Endothelial cell of umbilical vein (primary cell): ENCODE measurements at regions not wholly inside any gene's neighbourhood (a gene's known extent, or its start where the extent isn't known, plus 50 kb on each side); places are given as distances from the start of the nearest gene placed in this dataset.

Experiments
- BruUV-seq: library from RNA; stranded (reverse); fragments of 400-500 nt; replicated peaks from 2 replicates; lab custom pipeline; 2021; lab: Mats Ljungman, UMichigan
- CTCF ChIA-PET: fragments of 300-600, 350-600 bp; sonication (Branson Sonifier 250); formaldehyde crosslinking; loops from one replicate; lab custom pipeline; 2021; ENCODE audit warnings: antibody characterized with exemption, inconsistent platforms; lab: Charles Lee
- POLR2A ChIA-PET: fragments of 300-600, 350-600 bp; sonication (Branson Sonifier 250); formaldehyde crosslinking; loops from one replicate; lab custom pipeline; 2021; ENCODE audit warnings: antibody characterized with exemption, inconsistent platforms; lab: Charles Lee
- DNase-seq: peaks from one replicate; pipeline ENCODE4 v3.0.0-alpha.2; 2011; ENCODE audit warnings: low read depth, low spot score
- FAIRE-seq: peaks from 2 replicates; lab custom pipeline; 2011; peaks lifted over from hg19 to GRCh38; lab: Jason Lieb, UNC
- H2AFZ ChIP-seq: 2 replicates; pipeline ENCODE4 v1.6.0; 2012; ENCODE audit warnings: low read depth, low read length, control low read depth, inconsistent platforms
- H3K27ac ChIP-seq: 2 replicates; pipeline ENCODE4 v1.5.1; 2011; ENCODE audit warnings: low read depth, mild to moderate bottlenecking, control low read depth, low read length, moderate library complexity; ENCODE audit not compliant: insufficient read depth
- H3K27me3 ChIP-seq, 2 experiments: 2 replicates each; pipeline versions ENCODE4 v1.6.0 to v1.6.1; 2011; ENCODE audit warnings: low read length in 2 of 2, mixed read lengths in 1 of 2; ENCODE audit not compliant: control insufficient read depth in 2 of 2, insufficient read depth in 2 of 2
- H3K36me3 ChIP-seq, 2 experiments: 2 replicates in 1 of 2; 3 replicates in 1 of 2; pipeline ENCODE4 v1.5.1; 2011; ENCODE audit warnings: low read length in 2 of 2, mild to moderate bottlenecking in 1 of 2, moderate library complexity in 1 of 2; ENCODE audit not compliant: control insufficient read depth in 2 of 2, insufficient read depth in 2 of 2; ENCODE audit errors: extremely low read depth in 1 of 2
- H3K4me1 ChIP-seq: 3 replicates; pipeline ENCODE4 v1.5.1; 2011; ENCODE audit warnings: mild to moderate bottlenecking, low read length; ENCODE audit not compliant: control insufficient read depth, insufficient read depth; ENCODE audit errors: extremely low read depth
- H3K4me2 ChIP-seq: 2 replicates; pipeline ENCODE4 v1.6.1; 2011; ENCODE audit warnings: low read length, control low read depth, mixed read lengths; ENCODE audit not compliant: insufficient read depth
- H3K4me3 ChIP-seq, 3 experiments: fragments of 200-600 bp in 1 of 3; sonication (generic), shearing (Covaris generic) in 1 of 3; replicated peaks in 1 of 3; 2 replicates each; pipeline ENCODE4 v1.5.1; 2011 to 2016; ENCODE audit warnings: control low read depth in 3 of 3, low read length in 3 of 3, mild to moderate bottlenecking in 2 of 3, inconsistent platforms in 1 of 3, low read depth in 1 of 3, moderate library complexity in 1 of 3; ENCODE audit not compliant: insufficient read depth in 1 of 3
- H3K79me2 ChIP-seq: 2 replicates; pipeline ENCODE4 v1.6.0; 2012; ENCODE audit warnings: low read length, inconsistent platforms; ENCODE audit not compliant: control insufficient read depth, insufficient read depth
- H3K9ac ChIP-seq: replicated peaks from 2 replicates; pipeline ENCODE3; 2011; ENCODE audit warnings: low read length, control low read depth; ENCODE audit not compliant: insufficient read depth; ENCODE audit errors: extremely low read depth
- H3K9me1 ChIP-seq: replicated peaks from 3 replicates; pipeline ENCODE4 v1.6.0; 2011; ENCODE audit warnings: mild to moderate bottlenecking, low read length; ENCODE audit not compliant: control insufficient read depth, insufficient read depth; ENCODE audit errors: extremely low read depth
- H3K9me3 ChIP-seq: replicated peaks from 2 replicates; pipeline ENCODE4 v1.5.1; 2012; ENCODE audit warnings: low read length, inconsistent platforms; ENCODE audit not compliant: control insufficient read depth, insufficient read depth
- H4K20me1 ChIP-seq: replicated peaks from 2 replicates; pipeline ENCODE3; 2011; ENCODE audit warnings: mild to moderate bottlenecking, low read length; ENCODE audit not compliant: control insufficient read depth, insufficient read depth; ENCODE audit errors: extremely low read depth
- EZH2 ChIP-seq: IDR thresholded peaks from 2 replicates; pipeline ENCODE4 v1.6.1; 2012; ENCODE audit warnings: borderline replicate concordance, low read depth, mild to moderate bottlenecking, moderate library complexity, low read length, inconsistent platforms; ENCODE audit not compliant: severe bottlenecking
- FOS ChIP-seq: IDR thresholded peaks from 2 replicates; pipeline ENCODE4 v1.6.1; 2011; ENCODE audit warnings: mild to moderate bottlenecking, low read length, moderate library complexity, borderline replicate concordance; ENCODE audit not compliant: insufficient read depth
- GATA2 ChIP-seq: IDR thresholded peaks from 2 replicates; pipeline ENCODE4 v1.7.0; 2011; ENCODE audit warnings: low read depth, mild to moderate bottlenecking, moderate library complexity, mixed read lengths, low read length; ENCODE audit not compliant: insufficient read length, insufficient read depth
- JUN ChIP-seq: IDR thresholded peaks from 2 replicates; pipeline ENCODE4 v1.6.1; 2011; ENCODE audit warnings: borderline replicate concordance, low read depth; ENCODE audit not compliant: insufficient read length, insufficient read depth
- MYC ChIP-seq: IDR thresholded peaks from one replicate; pipeline ENCODE4 v1.6.1; 2011; ENCODE audit warnings: mild to moderate bottlenecking, low read depth, low read length
- POLR2A ChIP-seq: IDR thresholded peaks from 2 replicates; pipeline ENCODE4 v1.6.1; 2012; ENCODE audit warnings: low read depth, mild to moderate bottlenecking, control low read depth, low read length
- POLR2AphosphoS5 ChIP-seq: IDR thresholded peaks from 2 replicates; pipeline ENCODE4 v1.6.1; 2012; ENCODE audit warnings: low read depth, mild to moderate bottlenecking, control low read depth, low read length, moderate library complexity; ENCODE audit not compliant: insufficient read depth
- dilution Hi-C: fragments of 300-500 bp; cut with MboI; formaldehyde crosslinking; loops from one replicate; pipeline ENCODE4 v1.15.0; 2019; ENCODE audit warnings: low sequenced_read_pairs; ENCODE audit not compliant: extremely low pct_ligation_motif_present
- intact Hi-C: fragments of 100-400 bp; cut with micrococcal nuclease; formaldehyde crosslinking; loops from one replicate; pipeline ENCODE4 v1.10.0; 2022
- TF ChIP-seq, protein P1 (sequence below): IDR thresholded peaks from 2 replicates; pipeline ENCODE4 v1.6.1; 2011; ENCODE audit not compliant: insufficient read depth, insufficient read length
- TF ChIP-seq, protein P2 (sequence below), 2 donors: IDR thresholded peaks; 1 replicate in 1 of 2; 2 replicates in 1 of 2; pipeline ENCODE4 v1.5.1; 2011; ENCODE audit warnings: low read length in 2 of 2, mild to moderate bottlenecking in 2 of 2, moderate library complexity in 2 of 2, control low read depth in 1 of 2, inconsistent platforms in 1 of 2, low read depth in 1 of 2; ENCODE audit not compliant: insufficient read depth in 1 of 2; ENCODE audit errors: extremely low read depth in 1 of 2

DNA sequence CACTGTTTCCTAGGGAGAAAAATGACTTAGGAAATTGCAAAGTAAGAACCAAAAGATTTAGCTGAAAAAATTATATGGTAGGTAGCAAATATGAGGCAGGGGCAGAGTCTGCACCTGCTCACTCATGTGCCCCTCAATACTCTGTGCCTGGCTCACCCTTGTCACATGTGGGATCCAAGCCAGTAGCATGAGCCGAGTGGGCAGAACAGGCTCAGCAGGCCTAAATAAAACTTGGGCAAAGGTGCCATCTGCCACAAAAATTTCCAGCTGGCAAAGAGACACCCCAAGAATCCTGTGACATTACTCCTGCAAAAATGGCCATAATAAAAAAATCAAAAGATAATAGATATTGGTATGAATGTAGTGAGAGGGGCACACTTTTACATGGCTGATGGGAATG is 1321.2 kb downstream of the NCAM2 start:
- no peak overlapping the region for H2AFZ ChIP-seq
- BruUV-seq, result no TSS peak
- H3K9me1 ChIP-seq, result no peaks in the 10 kb centered on the region
- H3K36me3 ChIP-seq, result no peaks in the 10 kb centered on the region
- no peak overlapping the region for H3K4me2 ChIP-seq
- H3K27ac ChIP-seq, result no peak overlapping the region
- H3K79me2 ChIP-seq, result no peaks in the 10 kb centered on the region
- TF ChIP-seq GATA2, result no peak
- dilution Hi-C loops, result no loop called here
- CTCF ChIA-PET, result no interaction called here
- H3K4me1 ChIP-seq, result no peaks in the 10 kb centered on the region
- H3K27me3 ChIP-seq, result no peaks in the 10 kb centered on the region
- intact Hi-C loops, result no loop called here
- no peaks in the 10 kb centered on the region for H4K20me1 ChIP-seq
- no peak overlapping the region for H3K4me3 ChIP-seq
- DNase-seq, result no peak
- no peak overlapping the region for H3K9ac ChIP-seq
- POLR2A ChIA-PET, result no interaction called here
- no peak for FAIRE-seq
- no peaks in the 10 kb centered on the region for H3K9me3 ChIP-seq

GRCh38 chr21:22342889-22343288 is 1344.7 kb downstream of the NCAM2 start:
- no peak for FAIRE-seq
- intact Hi-C loops, result no loop called here

More at GRCh38 chr21:22342889-22343288, 1344.7 kb downstream of the NCAM2 start:
- Histone ChIP-seq H3K9me1 (no peaks in the 10 kb centered on the region), H3K79me2 (no peaks in the 10 kb centered on the region), H3K27ac (no peak overlapping the region), H4K20me1 (no peaks in the 10 kb centered on the region), H3K4me2 (no peak overlapping the region), H3K27me3 (no peaks in the 10 kb centered on the region), H3K4me1 (no peaks in the 10 kb centered on the region), H2AFZ (no peak overlapping the region), H3K36me3 (no peaks in the 10 kb centered on the region), H3K9ac (no peak overlapping the region), H3K4me3 (no peak overlapping the region), H3K9me3 (no peaks in the 10 kb centered on the region)
- no peak for DNase-seq
- dilution Hi-C loops, result no loop called here
- CTCF ChIA-PET, result no interaction called here
- POLR2A ChIA-PET, result no interaction called here
- BruUV-seq, result no TSS peak
- TF ChIP-seq POLR2AphosphoS5 (no peak), FOS (no peak), MYC (no peak), POLR2A (no peak), GATA2 (no peak), EZH2 (no peak), JUN (no peak)
- TF ChIP-seq, protein P1, sequence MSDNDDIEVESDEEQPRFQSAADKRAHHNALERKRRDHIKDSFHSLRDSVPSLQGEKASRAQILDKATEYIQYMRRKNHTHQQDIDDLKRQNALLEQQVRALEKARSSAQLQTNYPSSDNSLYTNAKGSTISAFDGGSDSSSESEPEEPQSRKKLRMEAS, result no peak
- TF ChIP-seq, protein P2, sequence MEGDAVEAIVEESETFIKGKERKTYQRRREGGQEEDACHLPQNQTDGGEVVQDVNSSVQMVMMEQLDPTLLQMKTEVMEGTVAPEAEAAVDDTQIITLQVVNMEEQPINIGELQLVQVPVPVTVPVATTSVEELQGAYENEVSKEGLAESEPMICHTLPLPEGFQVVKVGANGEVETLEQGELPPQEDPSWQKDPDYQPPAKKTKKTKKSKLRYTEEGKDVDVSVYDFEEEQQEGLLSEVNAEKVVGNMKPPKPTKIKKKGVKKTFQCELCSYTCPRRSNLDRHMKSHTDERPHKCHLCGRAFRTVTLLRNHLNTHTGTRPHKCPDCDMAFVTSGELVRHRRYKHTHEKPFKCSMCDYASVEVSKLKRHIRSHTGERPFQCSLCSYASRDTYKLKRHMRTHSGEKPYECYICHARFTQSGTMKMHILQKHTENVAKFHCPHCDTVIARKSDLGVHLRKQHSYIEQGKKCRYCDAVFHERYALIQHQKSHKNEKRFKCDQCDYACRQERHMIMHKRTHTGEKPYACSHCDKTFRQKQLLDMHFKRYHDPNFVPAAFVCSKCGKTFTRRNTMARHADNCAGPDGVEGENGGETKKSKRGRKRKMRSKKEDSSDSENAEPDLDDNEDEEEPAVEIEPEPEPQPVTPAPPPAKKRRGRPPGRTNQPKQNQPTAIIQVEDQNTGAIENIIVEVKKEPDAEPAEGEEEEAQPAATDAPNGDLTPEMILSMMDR (IDR thresholded peaks at IDR 0.05; ENCODE audit: extremely low read depth in 1 of 2, insufficient read depth in 1 of 2, low read depth in 1 of 2, low read length in 2 of 2), result no peak
